H9 (cell line): ENCODE measurements at regions not wholly inside any gene's neighbourhood (a gene's known extent, or its start where the extent isn't known, plus 50 kb on each side); places are given as distances from the start of the nearest gene placed in this dataset.

Experiments
- DNase-seq: peaks from one replicate; pipeline ENCODE4 v3.0.0-alpha.2; 2017
- H2AFZ ChIP-seq: one replicate; pipeline ENCODE4 v1.6.1; 2013; ENCODE audit warnings: mild to moderate bottlenecking, low read length, control low read depth, moderate library complexity
- H2AK5ac ChIP-seq: 2 replicates; pipeline ENCODE4 v1.6.1; 2013; ENCODE audit warnings: low read length, control low read depth, mixed read lengths; ENCODE audit not compliant: insufficient read length
- H2BK120ac ChIP-seq: one replicate; pipeline ENCODE4 v1.6.1; 2013; ENCODE audit warnings: low read depth, mild to moderate bottlenecking, low read length, control low read depth, inconsistent platforms; ENCODE audit not compliant: poor library complexity, severe bottlenecking
- H2BK12ac ChIP-seq: 2 replicates; pipeline ENCODE4 v1.6.1; 2013; ENCODE audit warnings: low read length, control low read depth, mixed read lengths, low read depth; ENCODE audit not compliant: insufficient read length
- H2BK15ac ChIP-seq: 2 replicates; pipeline ENCODE4 v1.6.1; 2013; ENCODE audit warnings: low read depth, low read length, control low read depth
- H2BK20ac ChIP-seq: one replicate; pipeline ENCODE4 v1.6.1; 2013; ENCODE audit warnings: low read depth, mild to moderate bottlenecking, low read length, control low read depth, inconsistent platforms; ENCODE audit not compliant: poor library complexity, severe bottlenecking
- H2BK5ac ChIP-seq: 2 replicates; pipeline ENCODE4 v1.6.1; 2013; ENCODE audit warnings: low read length, control low read depth, mixed read lengths; ENCODE audit not compliant: insufficient read length
- H3K14ac ChIP-seq: 2 replicates; pipeline ENCODE4 v1.6.1; 2013; ENCODE audit warnings: low read length, control low read depth; ENCODE audit not compliant: insufficient read depth
- H3K18ac ChIP-seq: 2 replicates; pipeline ENCODE4 v1.6.1; 2013; ENCODE audit warnings: low read depth, mild to moderate bottlenecking, mixed read lengths, low read length, control low read depth; ENCODE audit not compliant: insufficient read length
- H3K23ac ChIP-seq: 2 replicates; pipeline ENCODE4 v1.6.1; 2013; ENCODE audit warnings: low read length, control low read depth, mixed read lengths, low read depth; ENCODE audit not compliant: insufficient read length
- H3K23me2 ChIP-seq: 2 replicates; pipeline ENCODE4 v1.6.1; 2013; ENCODE audit warnings: low read depth, mild to moderate bottlenecking, mixed read lengths, low read length, control low read depth; ENCODE audit not compliant: insufficient read length, poor library complexity, severe bottlenecking
- H3K27ac ChIP-seq: 2 replicates; pipeline ENCODE4 v1.5.1; 2013; ENCODE audit warnings: low read length, control low read depth, mixed read lengths, low read depth; ENCODE audit not compliant: insufficient read length
- H3K27me3 ChIP-seq: 2 replicates; pipeline ENCODE4 v1.6.1; 2013; ENCODE audit warnings: low read length, control low read depth, inconsistent platforms; ENCODE audit not compliant: insufficient read depth
- H3K4ac ChIP-seq: 2 replicates; pipeline ENCODE4 v1.6.1; 2013; ENCODE audit warnings: low read depth, mild to moderate bottlenecking, control low read depth, inconsistent platforms, low read length, moderate library complexity
- H3K4me1 ChIP-seq: 2 replicates; pipeline ENCODE4 v1.6.1; 2013; ENCODE audit warnings: low read length, control low read depth, inconsistent platforms; ENCODE audit not compliant: insufficient read depth
- H3K4me2 ChIP-seq: 2 replicates; pipeline ENCODE4 v1.6.1; 2013; ENCODE audit warnings: low read length, control low read depth, mixed read lengths; ENCODE audit not compliant: insufficient read length, insufficient read depth
- H3K56ac ChIP-seq: 2 replicates; pipeline ENCODE4 v1.6.1; 2013; ENCODE audit warnings: low read depth, mild to moderate bottlenecking, mixed read lengths, low read length, control low read depth; ENCODE audit not compliant: insufficient read length
- H3K79me1 ChIP-seq: 2 replicates; pipeline ENCODE4 v1.6.1; 2013; ENCODE audit warnings: low read depth, mild to moderate bottlenecking, moderate library complexity, low read length, control low read depth, inconsistent platforms; ENCODE audit not compliant: insufficient read depth, poor library complexity, severe bottlenecking
- H3K79me2 ChIP-seq: 2 replicates; pipeline ENCODE4 v1.6.1; 2013; ENCODE audit warnings: low read length, control low read depth, inconsistent platforms; ENCODE audit not compliant: insufficient read depth
- H3K9ac ChIP-seq: 2 replicates; pipeline ENCODE4 v1.6.1; 2013; ENCODE audit warnings: low read length, control low read depth, mixed read lengths; ENCODE audit not compliant: insufficient read length; ENCODE audit errors: extremely low read depth
- H3K9me3 ChIP-seq: one replicate; pipeline ENCODE4 v1.6.1; 2013; ENCODE audit warnings: low read depth, low read length, inconsistent platforms; ENCODE audit not compliant: control insufficient read depth
- H3T11ph ChIP-seq: one replicate; pipeline ENCODE4 v1.6.1; 2013; ENCODE audit warnings: mild to moderate bottlenecking, low read length, control low read depth, inconsistent platforms
- H4K20me1 ChIP-seq: one replicate; pipeline ENCODE4 v1.6.1; 2013; ENCODE audit not compliant: control insufficient read depth, insufficient read length, insufficient read depth
- H4K5ac ChIP-seq: 2 replicates; pipeline ENCODE4 v1.6.1; 2013; ENCODE audit warnings: low read depth, mild to moderate bottlenecking, mixed read lengths, low read length, control low read depth; ENCODE audit not compliant: insufficient read length
- H4K8ac ChIP-seq: replicated peaks from 2 replicates; pipeline ENCODE4 v1.6.1; 2013; ENCODE audit warnings: low read length, control low read depth, mixed read lengths, low read depth; ENCODE audit not compliant: insufficient read length
- H4K91ac ChIP-seq: 2 replicates; pipeline ENCODE4 v1.6.1; 2013; ENCODE audit warnings: low read depth, mild to moderate bottlenecking, moderate library complexity, mixed read lengths, low read length, control low read depth; ENCODE audit not compliant: insufficient read length
- H3K27ac Mint-ChIP-seq, 3 experiments: 2 replicates in 2 of 3; 3 replicates in 1 of 3; pipeline ENCODE4 v1.8.0; 2020 to 2021; ENCODE audit warnings: mixed read lengths in 3 of 3, mild to moderate bottlenecking in 1 of 3, moderate library complexity in 1 of 3
- H3K27me3 Mint-ChIP-seq: 2 replicates; pipeline ENCODE4 v1.8.0; 2021; ENCODE audit warnings: low read depth, mild to moderate bottlenecking, moderate library complexity, mixed read lengths
- H3K36me3 Mint-ChIP-seq, 3 experiments: 2 replicates in 2 of 3; 3 replicates in 1 of 3; pipeline ENCODE4 v1.8.0; 2020 to 2021; ENCODE audit warnings: low read depth in 3 of 3, mixed read lengths in 3 of 3; ENCODE audit not compliant: insufficient read depth in 1 of 3
- H3K4me1 Mint-ChIP-seq, 2 experiments: 2 replicates each; pipeline ENCODE4 v1.8.0; 2020; ENCODE audit warnings: mixed read lengths in 2 of 2
- H3K4me3 Mint-ChIP-seq, 2 experiments: 2 replicates in 1 of 2; 3 replicates in 1 of 2; pipeline ENCODE4 v1.8.0; 2020 to 2021; ENCODE audit warnings: mild to moderate bottlenecking in 2 of 2, mixed read lengths in 2 of 2, moderate library complexity in 1 of 2
- H3K9me3 Mint-ChIP-seq, 2 experiments: 2 replicates in 1 of 2; 3 replicates in 1 of 2; pipeline ENCODE4 v1.8.0; 2020; ENCODE audit warnings: mild to moderate bottlenecking in 2 of 2, mixed read lengths in 2 of 2, moderate library complexity in 1 of 2
- WGBS: extraction: QIAGEN DNeasy Blood & Tissue Kit; methylation state at CpG from one replicate; pipeline ENCODE4 v1.1.7; 2013; ENCODE audit warnings: missing lambda C conversion rate, low lambda C conversion rate, mixed read lengths; ENCODE audit not compliant: insufficient read length; ENCODE audit errors: extremely low coverage; 5-methylcytosine and 5-hydroxymethylcytosine counted together
- TF ChIP-seq, protein P1 (sequence below): fragments of 200-600 bp; sonication (generic); conservative IDR thresholded peaks from 3 replicates; pipeline ENCODE4 v1.8.0; 2021; ENCODE audit warnings: antibody characterized with exemption, mild to moderate bottlenecking

- no peak overlapping the region for H3K56ac ChIP-seq
- DNase-seq, result peak; percentile 37
- no peaks in the 10 kb centered on the region for H3K27me3 Mint-ChIP-seq
Measured at GRCh38 chr2:182636699-182637098, 79.4 kb upstream of the DNAJC10 start.

More at GRCh38 chr2:182636699-182637098, 79.4 kb upstream of the DNAJC10 start:
- no peak overlapping the region for H3K27ac ChIP-seq
- no peak overlapping the region for H2AFZ ChIP-seq
- no peaks in the 10 kb centered on the region for H3K79me1 ChIP-seq
- H2BK120ac ChIP-seq, result no peak overlapping the region
- Mint-ChIP-seq H3K27ac (no peak overlapping the region), H3K4me3 (no peak overlapping the region), H3K9me3 (no peaks in the 10 kb centered on the region), H3K36me3 (no peaks in the 10 kb centered on the region), H3K4me1 (peaks cover 24 to 44% of the 10 kb centered on the region in 2 experiments)
- H4K5ac ChIP-seq, result no peak overlapping the region
- no peak overlapping the region for H2BK15ac ChIP-seq
- H3K4me1 ChIP-seq, result peaks cover 2% of the 10 kb centered on the region; the same call in 1 of the 2 replicates
- no peak overlapping the region for H3K18ac ChIP-seq
- no peaks in the 10 kb centered on the region for H3K79me2 ChIP-seq
- H3K23ac ChIP-seq, result no peak overlapping the region
- H3K9ac ChIP-seq, result no peak overlapping the region
- H3K9me3 ChIP-seq, result no peaks in the 10 kb centered on the region
- H4K91ac ChIP-seq, result no peak overlapping the region
- no peak overlapping the region for H2BK5ac ChIP-seq
- no peak overlapping the region for H3K14ac ChIP-seq
- H3K27me3 ChIP-seq, result no peaks in the 10 kb centered on the region
- no peak overlapping the region for H3K4ac ChIP-seq
- H3K4me2 ChIP-seq, result no peak overlapping the region
- no peaks in the 10 kb centered on the region for H3K23me2 ChIP-seq
- no peak overlapping the region for H2BK20ac ChIP-seq
- H2BK12ac ChIP-seq, result no peak overlapping the region
- H4K8ac ChIP-seq, result no peak overlapping the region
- no peak overlapping the region for H2AK5ac ChIP-seq
- H4K20me1 ChIP-seq, result no peaks in the 10 kb centered on the region
- no peak overlapping the region for H3T11ph ChIP-seq
- TF ChIP-seq, protein P1, sequence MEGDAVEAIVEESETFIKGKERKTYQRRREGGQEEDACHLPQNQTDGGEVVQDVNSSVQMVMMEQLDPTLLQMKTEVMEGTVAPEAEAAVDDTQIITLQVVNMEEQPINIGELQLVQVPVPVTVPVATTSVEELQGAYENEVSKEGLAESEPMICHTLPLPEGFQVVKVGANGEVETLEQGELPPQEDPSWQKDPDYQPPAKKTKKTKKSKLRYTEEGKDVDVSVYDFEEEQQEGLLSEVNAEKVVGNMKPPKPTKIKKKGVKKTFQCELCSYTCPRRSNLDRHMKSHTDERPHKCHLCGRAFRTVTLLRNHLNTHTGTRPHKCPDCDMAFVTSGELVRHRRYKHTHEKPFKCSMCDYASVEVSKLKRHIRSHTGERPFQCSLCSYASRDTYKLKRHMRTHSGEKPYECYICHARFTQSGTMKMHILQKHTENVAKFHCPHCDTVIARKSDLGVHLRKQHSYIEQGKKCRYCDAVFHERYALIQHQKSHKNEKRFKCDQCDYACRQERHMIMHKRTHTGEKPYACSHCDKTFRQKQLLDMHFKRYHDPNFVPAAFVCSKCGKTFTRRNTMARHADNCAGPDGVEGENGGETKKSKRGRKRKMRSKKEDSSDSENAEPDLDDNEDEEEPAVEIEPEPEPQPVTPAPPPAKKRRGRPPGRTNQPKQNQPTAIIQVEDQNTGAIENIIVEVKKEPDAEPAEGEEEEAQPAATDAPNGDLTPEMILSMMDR, result no peak
- WGBS, result no CpG with 5 or more reads among the region's 5 CpGs
